Right forelimb (tissue), 1 donor: ENCODE measurements at regions not wholly inside any gene's neighbourhood (a gene's known extent, or its start where the extent isn't known, plus 50 kb on each side); places are given as distances from the start of the nearest gene placed in this dataset.

Experiments
- DNase-seq: peaks from one replicate; pipeline ENCODE4 v3.0.0-alpha.2; 2018

GRCh38 chr2:18503376-18504228 lies 56.9 kb downstream of the RDH14 start:
- no peak for DNase-seq

- DNase-seq = no peak
Observed at GRCh38 chr2:18502142-18502541, 58.3 kb downstream of the RDH14 start.

GRCh38 chr2:18501729-18502128 lies 58.7 kb downstream of the RDH14 start:
- no peak for DNase-seq

- no peak for DNase-seq
Observed at GRCh38 chr2:18501156-18501555, 59.3 kb downstream of the RDH14 start.

DNA sequence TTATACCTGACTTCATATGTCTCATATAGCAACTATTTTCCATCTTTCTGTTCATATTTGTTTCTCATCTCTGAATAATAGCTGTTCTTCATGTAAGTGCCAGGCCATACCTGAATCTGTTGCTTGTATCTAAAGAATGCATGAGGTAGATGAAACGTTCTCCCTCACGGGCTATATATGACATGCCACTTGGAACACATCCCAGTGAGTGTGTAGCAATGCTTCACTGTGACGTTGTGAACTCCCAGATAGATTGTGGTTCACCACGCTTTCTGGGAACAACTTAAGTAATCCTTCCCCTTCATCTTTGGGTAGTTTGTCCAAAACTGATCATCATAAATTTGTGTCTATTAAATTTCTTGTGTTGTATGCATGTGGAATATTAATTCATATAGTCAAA lies 60.1 kb downstream of the RDH14 start:
- DNase-seq = no peak

GRCh38 chr2:18498531-18498930 lies 61.9 kb downstream of the RDH14 start:
- DNase-seq = no peak

GRCh38 chr2:18496516-18496915 lies 63.9 kb downstream of the RDH14 start:
- no peak for DNase-seq

- DNase-seq = no peak
Observed at GRCh38 chr2:18495058-18495457, 65.4 kb downstream of the RDH14 start.

DNA sequence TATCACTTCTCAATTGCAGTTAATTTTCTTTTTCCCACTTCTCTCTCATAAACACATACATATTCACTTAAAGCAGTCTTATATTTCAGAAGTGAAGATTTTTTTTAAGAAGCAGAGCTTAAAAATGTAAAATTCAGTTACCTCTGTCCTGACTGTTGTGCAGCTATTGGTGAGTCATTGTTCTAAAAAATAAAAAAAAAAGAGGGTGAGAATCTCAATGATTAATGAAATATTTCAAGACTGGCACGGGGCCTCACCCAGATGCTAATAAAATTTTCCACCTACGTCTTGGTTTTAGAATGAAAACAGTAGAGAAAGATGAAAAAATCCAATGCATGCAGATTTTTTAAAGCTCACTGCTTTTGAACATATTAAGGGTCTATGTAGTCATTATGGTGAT lies 67.7 kb downstream of the RDH14 start:
- no peak for DNase-seq

DNA sequence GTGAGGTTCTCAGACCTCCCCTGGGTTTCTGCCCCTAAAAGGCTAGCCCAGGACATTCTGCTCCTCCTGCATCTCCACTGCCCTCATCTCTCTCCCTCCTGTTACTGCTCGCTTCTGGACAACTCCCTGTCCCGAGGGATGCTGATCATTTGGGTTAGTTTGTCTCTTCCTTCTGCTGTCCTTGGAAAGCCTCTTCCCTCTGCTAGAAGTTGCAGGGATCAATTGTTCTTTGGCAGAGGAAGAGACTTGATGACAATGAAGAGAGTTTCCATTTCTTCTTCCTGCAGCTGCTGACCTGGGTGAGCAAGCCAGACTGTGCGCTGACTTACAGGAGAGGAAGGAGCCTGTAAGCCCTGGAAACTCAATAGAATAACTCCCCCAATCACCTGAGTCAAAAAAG lies 68.9 kb downstream of the RDH14 start:
- no peak for DNase-seq

DNA sequence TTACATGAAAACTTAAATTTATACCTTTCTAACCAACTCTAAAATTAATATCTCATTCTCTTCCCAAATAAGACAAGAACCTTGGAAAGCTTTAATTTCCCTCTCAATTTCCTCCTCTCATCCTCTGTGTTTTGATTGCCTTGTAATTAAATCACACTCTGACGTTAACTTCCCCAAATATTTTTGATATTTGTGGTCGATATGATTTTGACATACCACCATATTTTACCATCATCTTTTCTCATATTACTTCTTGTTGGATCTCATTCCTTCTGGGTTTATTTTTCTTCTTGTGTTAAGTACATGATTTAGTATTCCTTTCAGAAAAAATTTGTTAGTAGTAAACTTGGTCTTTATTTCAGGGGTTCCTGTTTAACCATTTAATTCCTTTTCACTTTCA lies 69.6 kb downstream of the RDH14 start:
- no peak for DNase-seq

DNA sequence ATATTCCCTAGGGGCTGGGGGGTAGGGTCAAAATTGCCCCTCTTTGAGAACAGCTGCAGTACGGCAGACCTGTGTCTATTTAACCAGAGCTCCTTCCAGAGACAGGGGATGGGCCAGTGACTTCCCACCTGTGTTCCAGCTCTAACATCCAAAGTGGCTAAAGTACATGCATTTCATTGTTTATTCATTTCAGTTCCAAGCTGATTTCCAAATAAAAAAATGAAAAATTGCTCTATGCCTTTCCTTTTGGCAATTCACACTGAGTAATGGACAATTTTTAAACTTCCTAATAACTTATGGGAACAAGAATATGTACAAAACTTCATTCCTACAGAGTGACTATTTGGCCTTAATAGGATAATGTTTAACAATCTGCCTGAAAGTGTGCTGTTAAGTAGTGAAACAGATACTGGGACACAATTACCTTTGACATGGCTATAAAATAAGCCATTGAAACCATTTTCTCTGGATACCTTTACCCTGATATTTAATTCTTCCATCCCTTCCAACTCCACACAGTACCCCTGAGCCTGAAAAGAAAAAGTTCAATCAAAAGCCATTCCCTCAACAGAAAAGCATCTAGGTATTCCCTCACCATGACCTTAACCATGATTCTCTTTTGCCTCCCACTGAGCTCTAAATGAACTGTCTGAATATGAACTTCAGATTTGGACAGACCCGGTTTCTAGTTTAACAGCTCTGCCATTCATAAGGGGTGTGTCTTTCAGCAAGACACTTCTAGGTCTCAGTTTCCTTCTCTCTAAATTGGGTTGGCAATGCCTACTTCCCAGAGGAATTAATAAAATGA lies 73.1 kb downstream of the RDH14 start:
- DNase-seq = no peak

DNA sequence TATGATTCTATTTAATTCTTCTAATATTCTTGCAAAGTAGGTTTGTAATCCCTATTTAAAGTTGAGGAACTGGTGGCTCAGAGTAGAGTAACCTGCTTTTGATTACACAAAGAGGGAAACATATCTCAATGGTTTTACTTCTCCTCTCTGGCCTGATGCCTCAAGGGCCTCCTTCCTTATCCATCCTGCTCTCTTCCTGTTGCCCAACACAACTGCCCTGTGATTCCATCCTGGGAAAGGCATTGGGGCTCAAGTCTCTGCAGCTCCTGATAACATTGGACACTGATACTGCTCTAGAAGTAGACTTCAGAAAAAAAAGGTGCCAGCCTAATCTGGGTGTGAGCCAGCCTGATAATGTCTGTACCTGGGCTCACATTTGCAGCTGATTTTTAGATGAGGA lies 75.8 kb downstream of the RDH14 start:
- no peak for DNase-seq

DNA sequence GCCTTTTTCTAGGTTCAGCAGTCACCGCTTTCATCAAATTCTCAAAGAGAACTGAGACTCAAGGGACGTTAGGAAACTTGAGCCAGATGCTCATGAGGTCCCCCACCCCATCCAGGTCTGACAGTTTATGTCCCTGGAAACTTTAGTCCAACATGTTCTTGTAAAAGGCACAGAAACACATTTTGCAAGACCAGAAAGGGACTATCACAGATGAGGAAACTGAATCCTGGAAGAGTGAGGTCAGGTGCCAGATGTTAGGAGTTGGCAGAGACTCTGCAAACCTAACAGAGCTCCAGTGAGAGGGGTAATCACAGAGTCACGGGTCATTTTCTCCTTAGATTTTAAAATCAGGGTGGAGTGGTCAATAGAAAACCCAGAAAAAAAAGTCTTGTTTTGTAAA lies 76.6 kb downstream of the RDH14 start:
- no peak for DNase-seq

DNA sequence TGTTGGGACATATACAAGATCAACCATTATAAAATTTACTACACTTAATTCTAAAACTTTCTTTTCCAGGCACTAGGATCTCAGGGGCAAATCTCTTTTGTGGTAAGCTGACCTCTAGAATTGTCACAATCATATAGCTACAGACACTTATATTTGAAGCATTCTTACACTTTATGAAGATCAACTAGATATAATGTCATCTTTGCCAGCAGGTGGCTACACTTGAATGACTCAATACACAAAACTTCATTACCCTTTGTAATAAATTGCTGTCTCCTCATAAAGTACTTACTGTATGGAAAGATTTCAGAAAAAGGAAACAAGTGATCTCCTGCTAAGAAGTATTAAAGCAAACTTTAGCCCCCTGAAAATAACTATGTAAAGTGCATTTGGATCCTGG lies 77.8 kb downstream of the RDH14 start:
- DNase-seq = no peak

- DNase-seq = peak; percentile 63
Observed at GRCh38 chr2:18479947-18480369, 80.5 kb downstream of the RDH14 start.

GRCh38 chr2:18477293-18477692 lies 83.2 kb downstream of the RDH14 start:
- no peak for DNase-seq

DNA sequence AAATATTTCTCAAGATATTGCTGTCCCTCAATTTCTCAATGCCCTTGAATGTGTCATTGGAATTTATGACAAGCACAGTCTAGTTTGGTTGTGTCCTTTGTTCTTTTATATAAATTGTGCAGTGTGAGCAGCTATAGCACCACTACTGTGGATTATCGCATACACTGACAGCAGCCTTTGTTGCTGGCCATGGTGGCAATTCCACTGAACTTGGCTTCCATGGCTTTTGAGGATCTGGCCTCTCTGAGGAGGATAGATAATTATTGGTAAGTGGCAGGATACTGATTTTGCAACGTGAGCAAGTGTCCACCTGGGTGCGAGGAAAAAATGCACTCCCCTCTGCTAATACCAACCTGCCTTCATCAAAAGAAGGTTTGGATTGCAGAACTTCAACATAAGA lies 84.0 kb downstream of the RDH14 start:
- DNase-seq = no peak

DNA sequence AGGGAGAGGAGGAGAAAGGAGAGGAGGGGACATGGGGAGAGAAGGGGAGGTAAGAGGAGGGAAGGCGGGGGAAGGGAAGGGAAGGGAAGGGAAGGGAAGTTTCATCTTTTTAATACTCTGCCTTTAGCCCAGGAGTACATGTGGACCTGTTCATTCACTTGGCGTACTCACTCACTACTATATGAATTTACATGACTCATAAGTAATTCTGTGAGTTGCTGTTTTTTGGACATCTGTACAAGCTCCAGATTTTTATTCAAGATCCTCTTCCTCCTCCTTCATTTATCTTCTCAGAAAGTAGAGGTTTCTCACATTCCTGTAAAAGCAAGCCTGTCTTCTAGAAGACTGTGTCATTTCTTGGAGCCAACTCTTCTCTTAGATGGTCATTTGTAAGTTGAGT lies 84.6 kb downstream of the RDH14 start:
- DNase-seq = no peak

DNA sequence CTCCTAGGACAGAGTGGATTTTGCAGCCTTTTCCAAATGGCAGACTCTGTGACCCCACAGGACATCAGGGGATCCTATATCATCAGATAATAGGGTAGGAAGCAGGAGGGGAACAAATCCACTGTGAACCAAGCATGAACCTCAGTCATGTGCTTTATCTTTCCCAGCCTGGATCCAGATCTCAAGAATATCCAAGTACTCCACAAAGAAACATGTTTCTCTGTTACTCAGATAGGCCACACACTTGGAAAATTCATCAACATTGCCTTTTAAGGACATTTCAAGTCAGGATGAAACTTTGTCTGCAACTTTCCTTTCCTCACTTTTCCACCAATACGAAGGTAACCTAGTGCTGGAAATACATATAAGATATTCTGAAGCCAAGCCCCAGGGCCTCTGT lies 85.8 kb downstream of the RDH14 start:
- no peak for DNase-seq

- no peak for DNase-seq
Observed at GRCh38 chr2:18473241-18474181, 86.9 kb downstream of the RDH14 start.

DNA sequence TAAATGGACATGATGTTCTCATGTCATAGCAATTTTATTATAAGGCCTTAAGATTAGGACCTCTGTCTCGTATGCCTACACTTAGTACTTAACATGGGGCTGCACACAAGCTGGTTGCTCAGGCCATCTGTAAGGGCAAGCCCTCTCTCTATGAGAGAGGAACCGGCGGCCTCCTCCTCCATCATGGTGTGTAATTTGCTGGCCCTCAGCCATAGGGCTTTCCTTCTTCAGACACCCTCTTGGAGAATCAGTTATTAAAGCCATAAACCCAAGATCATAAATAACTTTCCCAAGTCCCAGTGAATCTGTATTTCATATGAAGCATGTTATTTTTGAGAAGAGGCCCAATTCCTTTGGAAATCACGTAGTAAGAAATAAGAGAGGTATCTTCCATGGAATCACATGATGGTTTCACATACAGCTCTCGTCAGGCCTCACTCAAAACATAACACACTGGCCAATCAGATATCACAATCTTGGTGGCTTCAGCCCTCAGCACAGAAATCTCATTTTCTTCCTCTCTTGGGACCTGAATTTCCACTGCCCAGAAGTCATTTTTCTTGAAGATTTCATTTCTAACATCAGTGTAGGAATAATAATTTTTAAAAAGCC lies 92.6 kb downstream of the RDH14 start:
- DNase-seq = no peak

DNA sequence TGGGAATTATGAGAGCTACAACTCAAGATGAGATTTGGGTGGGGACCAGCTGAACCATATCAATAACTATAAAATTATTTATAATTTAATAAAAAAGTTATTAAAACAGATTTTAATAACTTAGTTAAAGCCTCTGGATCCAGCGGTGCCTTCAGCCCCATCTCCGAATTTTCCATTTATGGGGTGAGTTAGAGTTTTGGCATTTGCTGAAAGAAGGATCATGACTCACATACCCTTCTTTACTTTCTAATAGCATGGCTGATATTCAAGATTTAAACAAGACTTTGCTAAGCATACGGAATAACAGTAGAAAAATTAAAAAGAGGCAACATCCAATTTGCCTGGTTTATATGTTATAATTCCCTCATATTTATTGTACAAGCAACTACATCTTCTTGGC lies 94.5 kb downstream of the RDH14 start:
- no peak for DNase-seq
